ENCODE measurements at regions not wholly inside any gene's neighbourhood (a gene's known extent, or its start where the extent isn't known, plus 50 kb on each side); places are given as distances from the start of the nearest gene placed in this dataset.
A peak's percentile ranks its signal among the peaks of the same experiment; 100 is the strongest.

GRCh38 chr12:9284197-9284596, 76.0 kb upstream of the PZP start:
- DNase-seq (ENCODE audit: low spot score): peak; percentile 74
- intact Hi-C loops (cut with DNase I): loop anchor here (10.0 kb wide), 1 partner anchor 169 kb away; the partner anchor contains the start of gene A2M

DNA sequence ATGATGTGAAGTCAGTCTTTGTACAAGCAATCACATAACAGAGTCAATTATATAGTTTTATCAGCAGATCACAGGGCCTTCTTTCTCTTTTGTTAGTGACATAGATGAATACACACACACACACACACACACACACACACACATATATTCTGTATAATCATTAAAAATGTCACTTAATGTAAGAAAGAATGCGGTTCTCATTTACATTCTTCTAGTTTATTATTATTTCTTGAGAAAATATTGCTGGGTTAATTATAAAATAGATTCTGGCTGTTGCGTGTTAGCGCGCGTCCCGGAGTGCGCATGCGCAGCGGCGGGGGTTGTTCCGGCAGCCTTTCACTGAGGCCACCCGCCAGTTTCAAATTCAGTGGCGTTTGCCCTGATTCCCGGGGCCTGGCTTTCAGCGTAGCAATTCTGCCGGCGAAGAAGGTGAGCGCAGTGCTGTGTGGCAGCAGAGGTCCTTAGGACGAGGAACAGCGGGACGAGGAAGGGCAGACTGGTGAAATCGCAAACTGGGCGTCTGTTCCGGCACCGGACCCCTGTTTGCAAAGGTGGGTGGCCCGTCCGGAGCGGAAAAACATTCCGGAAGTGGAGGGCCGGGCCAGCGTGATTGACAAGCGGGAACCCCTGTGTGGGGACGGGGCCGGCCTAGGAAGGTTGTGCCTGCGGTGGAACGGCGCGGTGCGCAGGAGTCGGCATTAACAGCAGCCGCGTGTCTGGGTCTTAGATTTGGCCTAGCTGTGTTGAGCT, 75.3 kb upstream of the PZP start:
- DNase-seq (ENCODE audit: low spot score): peak; percentile 93
- intact Hi-C loops (cut with DNase I): loop anchor here (10.0 kb wide), 1 partner anchor 169 kb away; the partner anchor contains the start of gene A2M

GRCh38 chr12:9276990-9277389, 68.8 kb upstream of the PZP start:
- intact Hi-C loops (cut with DNase I): no loop called here
- no peak for DNase-seq (ENCODE audit: low spot score)

GRCh38 chr12:9273276-9273675, 65.1 kb upstream of the PZP start:
- intact Hi-C loops (cut with DNase I): no loop called here
- DNase-seq (ENCODE audit: low spot score): no peak

GRCh38 chr12:9271875-9272274, 63.7 kb upstream of the PZP start:
- DNase-seq (ENCODE audit: low spot score): no peak
- intact Hi-C loops (cut with DNase I): no loop called here

GRCh38 chr12:9264546-9264945, 56.4 kb upstream of the PZP start:
- no peak for DNase-seq (ENCODE audit: low spot score)
- intact Hi-C loops (cut with DNase I): no loop called here

- no peak for DNase-seq (ENCODE audit: low spot score)
- intact Hi-C loops (cut with DNase I): no loop called here
These were observed 52.7 kb upstream of the PZP start for GRCh38 chr12:9260931-9261330.

GRCh38 chr12:9258676-9259075, 50.5 kb upstream of the PZP start:
- intact Hi-C loops (cut with DNase I): no loop called here
- no peak for DNase-seq (ENCODE audit: low spot score)

Measured in cardiac septum (tissue), 1 donor.